Keratinocyte (primary cell): ENCODE measurements at regions not wholly inside any gene's neighbourhood (a gene's known extent, or its start where the extent isn't known, plus 50 kb on each side); places are given as distances from the start of the nearest gene placed in this dataset.
A peak's percentile ranks its signal among the peaks of the same experiment; 100 is the strongest.

Experiments used
- DNase-seq: peaks from one replicate; pipeline ENCODE4 v3.0.0-alpha.2; 2011; ENCODE audit warnings: low read depth, missing footprints, low spot score
- FAIRE-seq: peaks from 2 replicates; lab custom pipeline; 2011; peaks lifted over from hg19 to GRCh38; lab: Jason Lieb, UNC
- H2AFZ ChIP-seq: 2 replicates; pipeline ENCODE4 v1.6.0; 2012; ENCODE audit warnings: low read length, control low read depth, inconsistent platforms; ENCODE audit not compliant: control insufficient read depth
- H3K27ac ChIP-seq: 2 replicates; pipeline ENCODE4 v1.5.1; 2011; ENCODE audit warnings: low read length; ENCODE audit not compliant: control insufficient read depth, insufficient read depth
- H3K27me3 ChIP-seq: 3 replicates; pipeline ENCODE4 v1.6.0; 2011; ENCODE audit warnings: low read length; ENCODE audit not compliant: control insufficient read depth, insufficient read depth; ENCODE audit errors: extremely low read depth
- H3K36me3 ChIP-seq, 2 experiments: 2 replicates in 1 of 2; 3 replicates in 1 of 2; pipeline ENCODE4 v1.5.1; 2011; ENCODE audit warnings: low read length in 2 of 2, mild to moderate bottlenecking in 1 of 2; ENCODE audit not compliant: control insufficient read depth in 2 of 2, insufficient read depth in 2 of 2; ENCODE audit errors: extremely low read depth in 1 of 2
- H3K4me1 ChIP-seq: 3 replicates; pipeline ENCODE4 v1.5.1; 2011; ENCODE audit warnings: low read length; ENCODE audit not compliant: control insufficient read depth, insufficient read depth; ENCODE audit errors: extremely low read depth
- H3K4me2 ChIP-seq: 3 replicates; pipeline ENCODE4 v1.6.0; 2011; ENCODE audit warnings: low read depth, low read length; ENCODE audit not compliant: control insufficient read depth, insufficient read depth; ENCODE audit errors: extremely low read depth
- H3K4me3 ChIP-seq, 3 experiments: fragments of 200-600 bp in 1 of 3; sonication (generic) in 1 of 3; 2 replicates in 2 of 3; 3 replicates in 1 of 3; pipeline ENCODE4 v1.5.1; 2011 to 2016; ENCODE audit warnings: low read length in 3 of 3, mild to moderate bottlenecking in 3 of 3, control low read depth in 2 of 3, inconsistent platforms in 1 of 3, low read depth in 1 of 3, mixed read lengths in 1 of 3, mixed run types in 1 of 3, moderate library complexity in 1 of 3; ENCODE audit not compliant: control insufficient read depth in 2 of 3, insufficient read depth in 2 of 3; ENCODE audit errors: extremely low read depth in 1 of 3
- H3K79me2 ChIP-seq: 2 replicates; pipeline ENCODE4 v1.6.0; 2012; ENCODE audit warnings: low read length; ENCODE audit not compliant: control insufficient read depth, insufficient read depth
- H3K9ac ChIP-seq: 3 replicates; pipeline ENCODE4 v1.6.0; 2011; ENCODE audit warnings: low read length; ENCODE audit not compliant: control insufficient read depth, insufficient read depth; ENCODE audit errors: extremely low read depth
- H3K9me1 ChIP-seq: 3 replicates; pipeline ENCODE4 v1.6.0; 2011; ENCODE audit warnings: low read length; ENCODE audit not compliant: control insufficient read depth, insufficient read depth; ENCODE audit errors: extremely low read depth
- H3K9me3 ChIP-seq: 2 replicates; pipeline ENCODE4 v1.5.1; 2012; ENCODE audit warnings: low read depth, low read length; ENCODE audit not compliant: control insufficient read depth
- H4K20me1 ChIP-seq: 3 replicates; pipeline ENCODE4 v1.6.0; 2011; ENCODE audit warnings: low read length; ENCODE audit not compliant: control insufficient read depth, insufficient read depth; ENCODE audit errors: extremely low read depth
- EZH2 ChIP-seq: IDR thresholded peaks from one replicate; pipeline ENCODE4 v1.6.1; 2012; ENCODE audit warnings: inconsistent platforms, mild to moderate bottlenecking, low read length, moderate library complexity
- dilution Hi-C: fragments of 300-500 bp; cut with MboI; formaldehyde crosslinking; loops from one replicate; pipeline ENCODE4 v1.7.0; 2020; ENCODE audit warnings: low sequenced_read_pairs; ENCODE audit not compliant: extremely low pct_ligation_motif_present
- TF ChIP-seq, protein P1 (sequence below), 3 experiments: IDR thresholded peaks in 1 of 3; conservative IDR thresholded peaks in 1 of 3; optimal IDR thresholded peaks in 1 of 3; 2 replicates in 2 of 3; 3 replicates in 1 of 3; pipeline versions ENCODE3 to v1.5.1; 2011; ENCODE audit warnings: low read length in 3 of 3, mild to moderate bottlenecking in 3 of 3, moderate library complexity in 2 of 3, control low read depth in 1 of 3, inconsistent platforms in 1 of 3; ENCODE audit not compliant: insufficient read depth in 2 of 3; ENCODE audit errors: extremely low read depth in 1 of 3

- DNase-seq, result no peak
- no peak overlapping the region for H3K27ac ChIP-seq
- peaks cover under 1% of the 10 kb centered on the region for H3K27me3 ChIP-seq
- H3K9ac ChIP-seq, result no peak overlapping the region
- H3K36me3 ChIP-seq, result no peaks in the 10 kb centered on the region
- dilution Hi-C loops, result no loop called here
- no peak overlapping the region for H3K4me3 ChIP-seq
- TF ChIP-seq, protein P1, sequence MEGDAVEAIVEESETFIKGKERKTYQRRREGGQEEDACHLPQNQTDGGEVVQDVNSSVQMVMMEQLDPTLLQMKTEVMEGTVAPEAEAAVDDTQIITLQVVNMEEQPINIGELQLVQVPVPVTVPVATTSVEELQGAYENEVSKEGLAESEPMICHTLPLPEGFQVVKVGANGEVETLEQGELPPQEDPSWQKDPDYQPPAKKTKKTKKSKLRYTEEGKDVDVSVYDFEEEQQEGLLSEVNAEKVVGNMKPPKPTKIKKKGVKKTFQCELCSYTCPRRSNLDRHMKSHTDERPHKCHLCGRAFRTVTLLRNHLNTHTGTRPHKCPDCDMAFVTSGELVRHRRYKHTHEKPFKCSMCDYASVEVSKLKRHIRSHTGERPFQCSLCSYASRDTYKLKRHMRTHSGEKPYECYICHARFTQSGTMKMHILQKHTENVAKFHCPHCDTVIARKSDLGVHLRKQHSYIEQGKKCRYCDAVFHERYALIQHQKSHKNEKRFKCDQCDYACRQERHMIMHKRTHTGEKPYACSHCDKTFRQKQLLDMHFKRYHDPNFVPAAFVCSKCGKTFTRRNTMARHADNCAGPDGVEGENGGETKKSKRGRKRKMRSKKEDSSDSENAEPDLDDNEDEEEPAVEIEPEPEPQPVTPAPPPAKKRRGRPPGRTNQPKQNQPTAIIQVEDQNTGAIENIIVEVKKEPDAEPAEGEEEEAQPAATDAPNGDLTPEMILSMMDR (optimal IDR thresholded peaks at IDR 0.05 in 1 of 3, IDR thresholded peaks at IDR 0.05 in 1 of 3, conservative IDR thresholded peaks at IDR 0.05 in 1 of 3; ENCODE audit: extremely low read depth in 1 of 3, insufficient read depth in 2 of 3, low read length in 3 of 3), result no peak
- no peak for TF ChIP-seq EZH2
- FAIRE-seq, result no peak
- H3K9me3 ChIP-seq, result no peaks in the 10 kb centered on the region
- H3K4me1 ChIP-seq, result peaks cover 12% of the 10 kb centered on the region
- peak overlapping the region; percentile 6 for H3K4me2 ChIP-seq
- no peaks in the 10 kb centered on the region for H4K20me1 ChIP-seq
- no peak overlapping the region for H2AFZ ChIP-seq
- H3K9me1 ChIP-seq, result no peaks in the 10 kb centered on the region
- no peaks in the 10 kb centered on the region for H3K79me2 ChIP-seq
Observed at GRCh38 chr11:112693781-112694180, 267.4 kb upstream of the NCAM1 start.

DNA sequence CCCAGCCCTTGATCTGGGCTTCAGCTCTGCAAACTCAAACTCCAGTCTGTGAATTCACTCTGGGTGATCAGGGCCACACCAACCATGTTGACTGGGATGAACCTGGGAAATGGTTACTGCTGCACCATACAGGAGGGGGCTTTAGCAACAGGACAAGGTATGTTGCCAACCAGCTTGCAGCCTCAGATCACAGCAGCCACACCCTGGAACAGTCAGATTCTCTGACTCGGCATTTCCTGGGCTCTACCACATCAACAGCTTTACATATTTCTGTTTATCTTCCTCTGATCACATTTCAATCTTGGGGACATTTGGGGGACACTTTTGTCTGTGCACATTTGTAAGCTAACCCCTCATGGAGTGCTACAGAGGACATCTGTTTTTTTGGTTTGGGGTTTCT is 267.0 kb upstream of the NCAM1 start:
- H3K79me2 ChIP-seq, result no peaks in the 10 kb centered on the region
- no peaks in the 10 kb centered on the region for H4K20me1 ChIP-seq
- no peak overlapping the region for H2AFZ ChIP-seq
- peak overlapping the region; percentile 6 for H3K4me2 ChIP-seq
- no peak for TF ChIP-seq EZH2
- TF ChIP-seq, protein P1 (optimal IDR thresholded peaks at IDR 0.05 in 1 of 3, IDR thresholded peaks at IDR 0.05 in 1 of 3, conservative IDR thresholded peaks at IDR 0.05 in 1 of 3; ENCODE audit: extremely low read depth in 1 of 3, insufficient read depth in 2 of 3, low read length in 3 of 3), result no peak
- H3K27me3 ChIP-seq, result peaks cover 4% of the 10 kb centered on the region
- H3K9ac ChIP-seq, result no peak overlapping the region
- peaks cover 12% of the 10 kb centered on the region for H3K4me1 ChIP-seq
- dilution Hi-C loops, result no loop called here
- FAIRE-seq (no peak), DNase-seq (no peak)
- H3K27ac ChIP-seq, result no peak overlapping the region
- H3K9me1 ChIP-seq, result no peaks in the 10 kb centered on the region
- no peaks in the 10 kb centered on the region for H3K9me3 ChIP-seq
- no peaks in the 10 kb centered on the region for H3K36me3 ChIP-seq
- no peak overlapping the region for H3K4me3 ChIP-seq
